Stimulated activated CD4-positive, alpha-beta T cell treated with anti-CD3 and anti-CD28 coated beads, Interleukin-2, amount 100 ng/mL, for 24 hours (primary cell): ENCODE measurements at regions not wholly inside any gene's neighbourhood (a gene's known extent, or its start where the extent isn't known, plus 50 kb on each side); places are given as distances from the start of the nearest gene placed in this dataset.
A peak's percentile ranks its signal among the peaks of the same experiment; 100 is the strongest.

Source experiments
- DNase-seq, 2 donors: peaks; one replicate each; pipeline ENCODE4 v3.0.0-alpha.2; 2020

DNA sequence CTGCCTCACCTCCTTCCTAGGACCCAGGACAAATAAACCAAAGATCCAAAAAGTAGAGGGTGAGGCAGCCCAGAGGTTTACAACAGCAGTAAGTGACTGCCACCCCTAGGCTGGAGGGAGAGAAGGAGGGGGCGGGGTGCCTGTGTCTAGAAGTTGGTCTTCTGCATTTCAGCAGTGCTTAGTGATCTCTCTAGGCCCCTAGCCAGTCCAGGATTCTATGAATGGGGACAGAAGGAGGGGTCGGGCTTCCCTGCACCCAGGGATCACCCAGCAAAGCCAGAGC is 62.8 kb upstream of the KDM7A start:
- no peak for DNase-seq

- no peak for DNase-seq
Measured at GRCh38 chr7:140238778-140239652, 62.2 kb upstream of the KDM7A start.

- no peak for DNase-seq
Measured at GRCh38 chr7:140237390-140237789, 60.6 kb upstream of the KDM7A start.

- DNase-seq, result no peak
Measured at GRCh38 chr7:140236626-140237025, 59.8 kb upstream of the KDM7A start.

DNA sequence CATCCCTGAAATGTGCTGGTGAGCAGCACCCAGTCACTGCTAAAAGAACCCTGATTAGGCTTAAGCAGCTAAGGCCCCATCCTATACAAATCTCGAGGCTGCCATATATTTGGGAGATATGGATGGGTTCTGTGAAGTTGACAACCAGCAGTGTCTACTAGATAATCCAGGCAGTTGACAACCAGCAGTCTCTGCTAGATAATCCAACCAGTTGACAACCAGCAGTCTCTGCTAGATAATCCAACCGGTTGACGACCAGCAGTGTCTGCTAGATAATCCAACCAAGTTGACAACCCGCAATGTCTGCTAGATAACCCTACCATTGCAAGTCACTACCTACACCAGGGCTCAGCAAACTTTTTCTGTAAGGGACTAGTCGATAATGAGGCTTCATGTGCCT is 58.3 kb upstream of the KDM7A start:
- DNase-seq, result no peak

GRCh38 chr7:140232957-140233917 is 56.5 kb upstream of the KDM7A start:
- no peak for DNase-seq

DNA sequence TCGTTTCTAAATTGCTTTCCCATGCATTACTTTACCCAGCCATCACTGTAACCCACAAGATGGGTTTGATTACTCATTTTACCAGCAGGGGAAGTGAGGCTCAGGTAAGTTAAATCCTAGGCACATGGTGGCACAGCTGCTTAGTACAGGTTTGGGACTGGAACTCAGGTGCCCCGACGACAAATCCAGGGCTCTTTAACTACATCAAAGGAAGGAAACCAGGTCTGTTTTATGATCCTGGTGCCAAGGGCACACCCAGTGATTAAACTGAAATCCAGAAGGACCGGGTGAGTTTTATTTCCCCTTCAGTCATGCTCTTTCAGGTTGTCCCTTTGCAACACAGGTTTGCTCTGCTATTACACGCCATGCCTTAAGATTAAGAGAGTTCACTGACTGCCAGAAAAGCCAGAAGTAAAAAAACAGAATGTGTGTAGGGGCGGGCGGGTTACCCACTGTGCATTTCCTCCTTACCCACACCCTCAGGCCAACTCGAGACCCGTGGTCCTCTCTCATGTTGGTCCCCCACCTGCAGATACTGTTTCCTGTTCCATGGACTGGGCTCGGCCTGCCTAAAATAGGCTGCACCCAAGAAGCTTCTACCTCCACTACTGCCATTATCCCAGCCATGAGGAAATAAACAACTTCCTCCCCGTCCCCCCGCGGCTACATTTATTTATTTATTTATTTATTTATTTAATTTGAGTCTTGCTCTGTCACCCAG is 55.1 kb upstream of the KDM7A start:
- DNase-seq, result no peak

GRCh38 chr7:140230861-140231770 is 54.3 kb upstream of the KDM7A start:
- peak; percentile 68 for DNase-seq

DNA sequence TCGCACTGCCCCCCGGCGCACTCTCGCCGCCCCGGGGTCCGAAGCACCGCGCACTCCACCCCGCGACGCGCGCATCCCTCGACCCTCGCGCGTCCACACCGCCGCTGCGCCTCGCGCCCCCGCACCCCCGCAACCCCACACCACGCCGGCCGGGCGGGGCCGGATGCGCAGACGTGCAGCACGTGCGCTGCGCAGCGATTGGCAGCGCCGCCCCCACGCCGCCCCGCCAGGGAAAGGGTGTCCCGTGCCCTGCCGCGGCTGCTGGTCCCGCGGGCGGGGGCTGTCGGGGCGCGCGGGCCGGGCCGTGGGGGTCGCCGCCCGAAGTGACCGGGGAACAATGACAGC is 53.7 kb upstream of the KDM7A start:
- DNase-seq, result peak; percentile 78 to 86

- peak; percentile 58 to 59 for DNase-seq
Measured at GRCh38 chr7:140229591-140230515, 53.1 kb upstream of the KDM7A start.

- DNase-seq, result no peak
Measured at GRCh38 chr7:140229101-140229525, 52.3 kb upstream of the KDM7A start.
